Amygdala (tissue), 56 donors: ENCODE measurements at regions not wholly inside any gene's neighbourhood (a gene's known extent, or its start where the extent isn't known, plus 50 kb on each side); places are given as distances from the start of the nearest gene placed in this dataset.
"Not testable (repeated sequence)": the region's sequence is repeated elsewhere in the genome, so short reads cannot be mapped to it uniquely, and the experiment has no call there.

Experiments
- DNase-seq, 56 donors: peaks; one replicate each; lab custom pipeline; 2025; lab: John Stamatoyannopoulos, UW

- DNase-seq, result no peak
These were observed 160.1 kb upstream of the ATP11B start for GRCh38 chr3:182633186-182633585.

GRCh38 chr3:182636646-182637045 lies 156.7 kb upstream of the ATP11B start:
- no peak for DNase-seq

- no peak for DNase-seq
These were observed 155.8 kb upstream of the ATP11B start for GRCh38 chr3:182637350-182638110.

- no peak for DNase-seq
These were observed 149.3 kb upstream of the ATP11B start for GRCh38 chr3:182644013-182644412.

GRCh38 chr3:182644790-182645433 lies 148.4 kb upstream of the ATP11B start:
- DNase-seq, result no peak

GRCh38 chr3:182650568-182651128 lies 142.7 kb upstream of the ATP11B start:
- DNase-seq, result no peak

- no peak for DNase-seq
These were observed 141.8 kb upstream of the ATP11B start for GRCh38 chr3:182651461-182651860.

GRCh38 chr3:182653065-182653464 lies 140.2 kb upstream of the ATP11B start:
- DNase-seq, result not testable (repeated sequence)

- no peak for DNase-seq
These were observed 124.8 kb upstream of the ATP11B start for GRCh38 chr3:182668541-182668940.

- no peak for DNase-seq
These were observed 124.3 kb upstream of the ATP11B start for GRCh38 chr3:182668974-182669373.

GRCh38 chr3:182671541-182671940 lies 121.8 kb upstream of the ATP11B start:
- no peak for DNase-seq

GRCh38 chr3:182671942-182672341 lies 121.4 kb upstream of the ATP11B start:
- peak in 30 of 56 donors; percentile 0 to 72 (median 22) for DNase-seq

- no peak for DNase-seq
These were observed 120.0 kb upstream of the ATP11B start for GRCh38 chr3:182673336-182673735.

- DNase-seq, result peak in 45 of 56 donors; percentile 3 to 73 (median 28)
These were observed 110.8 kb upstream of the ATP11B start for GRCh38 chr3:182682263-182683241.

- peak in 48 of 56 donors; percentile 4 to 86 (median 38) for DNase-seq
These were observed 109.9 kb upstream of the ATP11B start for GRCh38 chr3:182683453-182683852.

- DNase-seq, result no peak
These were observed 109.4 kb upstream of the ATP11B start for GRCh38 chr3:182683858-182684257.

GRCh38 chr3:182686033-182686886 lies 107.0 kb upstream of the ATP11B start:
- no peak for DNase-seq

GRCh38 chr3:182690172-182690571 lies 103.1 kb upstream of the ATP11B start:
- no peak for DNase-seq

- DNase-seq, result no peak
These were observed 101.3 kb upstream of the ATP11B start for GRCh38 chr3:182692021-182692420.

GRCh38 chr3:182692695-182693094 lies 100.6 kb upstream of the ATP11B start:
- DNase-seq, result no peak
